ENCODE measurements at regions not wholly inside any gene's neighbourhood (a gene's known extent, or its start where the extent isn't known, plus 50 kb on each side); places are given as distances from the start of the nearest gene placed in this dataset.
"Not testable (repeated sequence)": the region's sequence is repeated elsewhere in the genome, so short reads cannot be mapped to it uniquely, and the experiment has no call there.

DNA sequence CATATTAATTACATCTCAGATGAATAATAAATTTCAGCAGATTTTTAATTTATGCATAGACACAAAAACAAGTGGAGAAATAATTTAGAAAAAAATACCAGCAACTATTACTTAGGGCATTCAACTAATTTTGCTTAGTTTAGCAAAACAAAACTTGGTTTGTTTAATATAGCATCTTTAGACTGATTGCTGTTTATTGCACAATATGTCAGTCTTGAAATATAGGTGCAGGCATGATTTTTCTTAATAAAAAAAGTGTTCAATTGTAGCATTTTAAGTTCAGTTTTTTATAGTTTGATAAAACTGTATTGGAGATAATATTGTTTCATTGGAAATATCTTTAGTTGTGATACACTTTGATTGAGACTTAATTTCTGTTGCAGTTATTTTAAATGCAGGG lies 161.2 kb upstream of the KCNH8 start:
- Histone ChIP-seq H3K9ac (ENCODE audit: low read depth, low read length) (no peak overlapping the region), H3K4me3 (ENCODE audit: low read depth in 1 of 2, low read length in 2 of 2) (no peak overlapping the region), H3K27ac (ENCODE audit: low read length) (no peak overlapping the region), H3K4me1 (ENCODE audit: insufficient read depth, low read length) (peaks cover 6% of the 10 kb centered on the region), H3K4me2 (ENCODE audit: insufficient read depth, low read length) (no peak overlapping the region), H3K9me3 (ENCODE audit: insufficient read depth, low read length, severe bottlenecking) (no peaks in the 10 kb centered on the region), H2AFZ (ENCODE audit: low read depth, low read length) (no peak overlapping the region), H3K79me2 (ENCODE audit: insufficient read depth, low read length) (no peaks in the 10 kb centered on the region), H3K36me3 (ENCODE audit: insufficient read depth, low read length) (no peaks in the 10 kb centered on the region), H3K27me3 (ENCODE audit: insufficient read depth, low read length, poor library complexity) (no peaks in the 10 kb centered on the region), H4K20me1 (ENCODE audit: insufficient read depth, low read length) (no peaks in the 10 kb centered on the region)
- DNase-seq (no peak), ATAC-seq (ENCODE audit: insufficient read depth, low read depth) (no peak)
- TF ChIP-seq, protein P1, sequence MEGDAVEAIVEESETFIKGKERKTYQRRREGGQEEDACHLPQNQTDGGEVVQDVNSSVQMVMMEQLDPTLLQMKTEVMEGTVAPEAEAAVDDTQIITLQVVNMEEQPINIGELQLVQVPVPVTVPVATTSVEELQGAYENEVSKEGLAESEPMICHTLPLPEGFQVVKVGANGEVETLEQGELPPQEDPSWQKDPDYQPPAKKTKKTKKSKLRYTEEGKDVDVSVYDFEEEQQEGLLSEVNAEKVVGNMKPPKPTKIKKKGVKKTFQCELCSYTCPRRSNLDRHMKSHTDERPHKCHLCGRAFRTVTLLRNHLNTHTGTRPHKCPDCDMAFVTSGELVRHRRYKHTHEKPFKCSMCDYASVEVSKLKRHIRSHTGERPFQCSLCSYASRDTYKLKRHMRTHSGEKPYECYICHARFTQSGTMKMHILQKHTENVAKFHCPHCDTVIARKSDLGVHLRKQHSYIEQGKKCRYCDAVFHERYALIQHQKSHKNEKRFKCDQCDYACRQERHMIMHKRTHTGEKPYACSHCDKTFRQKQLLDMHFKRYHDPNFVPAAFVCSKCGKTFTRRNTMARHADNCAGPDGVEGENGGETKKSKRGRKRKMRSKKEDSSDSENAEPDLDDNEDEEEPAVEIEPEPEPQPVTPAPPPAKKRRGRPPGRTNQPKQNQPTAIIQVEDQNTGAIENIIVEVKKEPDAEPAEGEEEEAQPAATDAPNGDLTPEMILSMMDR (IDR thresholded peaks at IDR 0.05; ENCODE audit: borderline replicate concordance, extremely low read depth, low read length, poor library complexity, severe bottlenecking) = no peak
- TF ChIP-seq EZH2 (IDR thresholded peaks at IDR 0.05; ENCODE audit: borderline replicate concordance, low read depth, low read length, severe bottlenecking) = no peak

DNA sequence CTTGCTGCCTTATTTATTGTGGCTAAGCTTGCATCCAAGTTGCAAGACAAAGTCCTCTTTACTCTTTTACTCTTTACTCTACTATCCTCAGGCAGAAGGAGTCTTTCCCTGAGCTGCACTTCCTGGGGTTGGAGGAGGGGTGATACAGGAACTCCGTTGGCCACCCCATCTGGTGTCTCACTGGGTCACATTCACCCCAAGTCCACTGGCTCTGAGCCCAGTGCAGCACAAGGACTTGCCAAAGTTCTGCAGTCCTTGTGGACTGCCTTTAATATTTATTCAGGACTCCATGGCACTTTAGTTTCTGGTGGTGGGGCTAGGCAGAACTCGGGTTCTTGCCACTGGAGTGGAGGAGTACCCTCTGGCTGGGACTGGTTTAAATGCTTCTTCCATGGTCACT lies 165.4 kb upstream of the KCNH8 start:
- no peak overlapping the region for H3K9ac ChIP-seq (ENCODE audit: low read depth, low read length)
- H2AFZ ChIP-seq (ENCODE audit: low read depth, low read length) = no peak overlapping the region
- no peaks in the 10 kb centered on the region for H4K20me1 ChIP-seq (ENCODE audit: insufficient read depth, low read length)
- H3K79me2 ChIP-seq (ENCODE audit: insufficient read depth, low read length) = no peaks in the 10 kb centered on the region
- ATAC-seq (ENCODE audit: insufficient read depth, low read depth) (no peak), DNase-seq (no peak)
- H3K9me3 ChIP-seq (ENCODE audit: insufficient read depth, low read length, severe bottlenecking) = no peaks in the 10 kb centered on the region
- H3K4me2 ChIP-seq (ENCODE audit: insufficient read depth, low read length) = no peak overlapping the region
- peaks cover 2% of the 10 kb centered on the region; the same call in 1 of the 2 replicates for H3K4me1 ChIP-seq (ENCODE audit: insufficient read depth, low read length)
- H3K4me3 ChIP-seq (ENCODE audit: low read depth in 1 of 2, low read length in 2 of 2) = no peak overlapping the region
- no peak overlapping the region for H3K27ac ChIP-seq (ENCODE audit: low read length)
- H3K36me3 ChIP-seq (ENCODE audit: insufficient read depth, low read length) = no peaks in the 10 kb centered on the region
- H3K27me3 ChIP-seq (ENCODE audit: insufficient read depth, low read length, poor library complexity) = no peaks in the 10 kb centered on the region
- no peak for TF ChIP-seq EZH2 (IDR thresholded peaks at IDR 0.05; ENCODE audit: borderline replicate concordance, low read depth, low read length, severe bottlenecking)
- TF ChIP-seq, protein P1 (IDR thresholded peaks at IDR 0.05; ENCODE audit: borderline replicate concordance, extremely low read depth, low read length, poor library complexity, severe bottlenecking) = no peak

DNA sequence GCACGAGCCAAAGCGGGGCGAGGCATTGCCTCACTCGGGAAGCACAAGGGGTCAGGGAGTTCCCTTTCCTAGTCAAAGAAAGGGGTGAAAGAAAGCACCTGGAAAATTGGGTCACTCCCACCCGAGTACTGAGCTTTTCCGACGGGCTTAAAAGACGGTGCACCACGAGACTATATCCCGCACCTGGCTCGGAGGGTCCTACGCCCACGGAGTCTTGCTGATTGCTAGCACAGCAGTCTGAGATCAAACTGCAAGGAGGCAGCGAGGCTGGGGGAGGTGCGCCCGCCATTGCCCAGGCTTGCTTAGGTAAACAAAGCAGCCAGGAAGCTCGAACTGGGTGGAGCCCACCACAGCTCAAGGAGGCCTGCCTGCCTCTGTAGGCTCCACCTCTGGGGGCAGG lies 172.2 kb upstream of the KCNH8 start:
- H3K79me2 ChIP-seq (ENCODE audit: insufficient read depth, low read length); H2AFZ ChIP-seq (ENCODE audit: low read depth, low read length); H3K4me1 ChIP-seq (ENCODE audit: insufficient read depth, low read length); H3K27ac ChIP-seq (ENCODE audit: low read length); H3K4me2 ChIP-seq (ENCODE audit: insufficient read depth, low read length); H3K27me3 ChIP-seq (ENCODE audit: insufficient read depth, low read length, poor library complexity); H3K9ac ChIP-seq (ENCODE audit: low read depth, low read length); H3K36me3 ChIP-seq (ENCODE audit: insufficient read depth, low read length); ATAC-seq (ENCODE audit: insufficient read depth, low read depth); H4K20me1 ChIP-seq (ENCODE audit: insufficient read depth, low read length); DNase-seq; H3K4me3 ChIP-seq (ENCODE audit: low read depth in 1 of 2, low read length in 2 of 2): not testable (repeated sequence)
- peaks cover 12% of the 10 kb centered on the region for H3K9me3 ChIP-seq (ENCODE audit: insufficient read depth, low read length, severe bottlenecking)

DNA sequence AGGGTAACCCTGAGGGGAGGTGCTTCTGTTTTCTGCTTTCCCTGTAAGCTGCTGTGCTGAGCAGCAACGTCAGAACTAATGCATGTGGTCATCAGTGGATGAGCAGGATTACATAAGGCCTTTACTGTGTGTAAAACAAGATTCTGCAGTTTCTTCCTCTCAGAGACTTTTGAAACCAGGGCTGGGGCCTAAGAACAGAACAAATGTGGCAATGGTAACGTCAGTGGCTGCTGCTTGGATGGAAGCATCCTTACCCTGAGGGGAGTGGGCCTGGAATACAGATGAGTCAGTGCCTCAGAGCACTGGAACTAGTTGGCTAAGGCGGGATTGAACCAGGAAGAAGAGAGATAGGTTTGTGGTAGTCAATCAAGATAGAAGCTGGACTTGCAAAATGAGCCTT lies 180.2 kb upstream of the KCNH8 start:
- Histone ChIP-seq H3K4me3 (ENCODE audit: low read depth in 1 of 2, low read length in 2 of 2) (no peak overlapping the region), H3K27ac (ENCODE audit: low read length) (no peak overlapping the region), H4K20me1 (ENCODE audit: insufficient read depth, low read length) (no peaks in the 10 kb centered on the region), H3K27me3 (ENCODE audit: insufficient read depth, low read length, poor library complexity) (no peaks in the 10 kb centered on the region), H3K79me2 (ENCODE audit: insufficient read depth, low read length) (no peaks in the 10 kb centered on the region), H3K9me3 (ENCODE audit: insufficient read depth, low read length, severe bottlenecking) (peaks cover 10% of the 10 kb centered on the region), H3K36me3 (ENCODE audit: insufficient read depth, low read length) (no peaks in the 10 kb centered on the region), H3K4me2 (ENCODE audit: insufficient read depth, low read length) (no peak overlapping the region), H3K4me1 (ENCODE audit: insufficient read depth, low read length) (peaks cover 26% of the 10 kb centered on the region), H2AFZ (ENCODE audit: low read depth, low read length) (0 out of 2 replicates have a peak overlapping the region, but pooled peaks have one; percentile 11), H3K9ac (ENCODE audit: low read depth, low read length) (no peak overlapping the region)
- ATAC-seq (ENCODE audit: insufficient read depth, low read depth) = no peak
- TF ChIP-seq, protein P1 (IDR thresholded peaks at IDR 0.05; ENCODE audit: borderline replicate concordance, extremely low read depth, low read length, poor library complexity, severe bottlenecking) = no peak
- no peak for TF ChIP-seq EZH2 (IDR thresholded peaks at IDR 0.05; ENCODE audit: borderline replicate concordance, low read depth, low read length, severe bottlenecking)
- no peak for DNase-seq

Data from DND-41 (cell line).